Activated CD8-positive, alpha-beta memory T cell treated with anti-CD3 and anti-CD28 coated beads, Interleukin-2, amount 10 ng/mL, durations not matched to agents 7 days and 5 days (primary cell): ENCODE measurements at regions not wholly inside any gene's neighbourhood (a gene's known extent, or its start where the extent isn't known, plus 50 kb on each side); places are given as distances from the start of the nearest gene placed in this dataset.

ENCODE experiments used
- ATAC-seq: fragments of 150-1000 bp; cut with Tn5 transposase; one replicate; pipeline ENCODE4 v1.10.0; 2021; ENCODE audit warnings: moderate library complexity
- CTCF ChIA-PET: fragments of 350-600 bp; sonication (Branson Sonifier 250); formaldehyde crosslinking; loops from one replicate; lab custom pipeline; 2021; ENCODE audit warnings: antibody characterized with exemption; lab: Charles Lee
- DNase-seq: peaks from one replicate; pipeline ENCODE4 v3.0.0-alpha.2; 2020
- H3K27ac Mint-ChIP-seq: one replicate; pipeline ENCODE4 v1.8.0; 2021; ENCODE audit warnings: mild to moderate bottlenecking, mixed read lengths
- H3K27me3 Mint-ChIP-seq: one replicate; pipeline ENCODE4 v1.8.0; 2021; ENCODE audit warnings: mixed read lengths
- H3K36me3 Mint-ChIP-seq: one replicate; pipeline ENCODE4 v1.8.0; 2021; ENCODE audit warnings: mild to moderate bottlenecking, mixed read lengths
- H3K4me1 Mint-ChIP-seq: one replicate; pipeline ENCODE4 v1.8.0; 2021; ENCODE audit warnings: mixed read lengths
- H3K4me3 Mint-ChIP-seq: one replicate; pipeline ENCODE4 v1.8.0; 2021; ENCODE audit warnings: mild to moderate bottlenecking, moderate library complexity, mixed read lengths
- H3K9me3 Mint-ChIP-seq: one replicate; pipeline ENCODE4 v1.8.0; 2022; ENCODE audit warnings: low read depth, mixed read lengths

DNA sequence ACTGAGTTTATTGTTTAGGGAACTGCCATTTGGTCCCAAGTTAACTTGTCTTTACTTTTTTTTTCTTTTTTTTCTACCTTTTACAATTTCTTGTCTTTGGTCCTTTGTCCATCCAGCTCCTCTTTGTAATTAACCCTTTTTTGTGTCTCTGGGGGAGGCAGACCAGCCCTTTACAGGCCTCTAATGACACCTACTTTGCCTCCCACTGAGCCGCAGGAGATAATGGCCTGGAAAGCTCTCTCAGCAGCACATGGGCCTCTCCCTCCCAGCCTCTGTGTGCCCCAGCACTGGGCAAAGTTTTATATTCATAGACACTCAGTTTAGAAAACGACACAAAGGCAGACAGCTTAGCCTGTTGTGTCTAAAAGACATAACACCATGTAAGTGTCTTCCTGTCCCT, 480.4 kb downstream of the SOX6 start:
- no peaks in the 10 kb centered on the region for H3K4me1 Mint-ChIP-seq
- ATAC-seq (no peak), DNase-seq (no peak)
- CTCF ChIA-PET = no interaction called here
- no peaks in the 10 kb centered on the region for H3K36me3 Mint-ChIP-seq
- H3K27ac Mint-ChIP-seq = no peak overlapping the region
- H3K27me3 Mint-ChIP-seq = no peaks in the 10 kb centered on the region
- H3K4me3 Mint-ChIP-seq = no peak overlapping the region
- H3K9me3 Mint-ChIP-seq = no peaks in the 10 kb centered on the region

DNA sequence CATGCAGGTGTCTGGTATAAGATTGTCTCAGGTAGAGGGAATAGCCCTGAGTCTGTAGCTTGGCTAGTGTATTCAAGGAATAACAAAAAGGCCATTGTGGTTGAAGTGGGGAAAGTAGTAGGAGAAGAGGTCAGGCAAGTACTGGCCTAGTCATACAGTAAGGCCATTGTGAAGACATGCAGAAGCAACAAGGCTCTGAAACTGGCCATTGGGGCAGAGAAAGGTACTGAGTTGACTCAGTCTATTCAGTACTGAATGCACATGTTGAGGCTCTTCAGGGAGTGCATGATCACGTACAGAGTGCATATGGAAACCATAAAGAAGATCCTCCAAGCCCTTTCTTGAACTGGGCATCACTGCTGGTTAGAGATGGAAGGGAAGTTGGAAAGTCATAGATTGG, 477.6 kb downstream of the SOX6 start:
- no peaks in the 10 kb centered on the region for H3K4me1 Mint-ChIP-seq
- no peaks in the 10 kb centered on the region for H3K27me3 Mint-ChIP-seq
- CTCF ChIA-PET = no interaction called here
- H3K9me3 Mint-ChIP-seq = no peaks in the 10 kb centered on the region
- ATAC-seq (no peak), DNase-seq (no peak)
- H3K4me3 Mint-ChIP-seq = no peak overlapping the region
- no peak overlapping the region for H3K27ac Mint-ChIP-seq
- no peaks in the 10 kb centered on the region for H3K36me3 Mint-ChIP-seq

DNA sequence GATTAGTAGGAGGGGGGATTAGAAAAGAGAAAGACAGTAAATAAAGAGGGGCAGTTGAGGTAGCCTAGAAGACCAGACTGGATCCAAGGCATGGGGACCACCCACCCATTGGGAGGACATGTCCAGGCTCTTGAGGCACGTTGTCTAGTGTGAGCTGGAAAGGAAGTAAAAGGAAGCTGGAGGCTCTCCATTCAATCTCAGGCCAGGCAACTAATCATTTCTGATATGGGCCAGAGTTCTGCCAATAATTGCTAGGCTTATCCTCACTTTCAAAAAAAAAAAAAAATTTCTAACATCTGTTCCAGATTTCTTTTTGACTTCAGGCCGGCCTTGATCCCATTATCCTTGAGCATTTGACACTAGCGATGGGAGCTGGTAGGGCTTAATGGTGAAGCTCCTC, 476.1 kb downstream of the SOX6 start:
- H3K4me1 Mint-ChIP-seq = no peaks in the 10 kb centered on the region
- no peak overlapping the region for H3K27ac Mint-ChIP-seq
- no peaks in the 10 kb centered on the region for H3K36me3 Mint-ChIP-seq
- CTCF ChIA-PET = no interaction called here
- H3K4me3 Mint-ChIP-seq = no peak overlapping the region
- H3K9me3 Mint-ChIP-seq = no peaks in the 10 kb centered on the region
- no peak for DNase-seq
- no peak for ATAC-seq
- no peaks in the 10 kb centered on the region for H3K27me3 Mint-ChIP-seq

DNA sequence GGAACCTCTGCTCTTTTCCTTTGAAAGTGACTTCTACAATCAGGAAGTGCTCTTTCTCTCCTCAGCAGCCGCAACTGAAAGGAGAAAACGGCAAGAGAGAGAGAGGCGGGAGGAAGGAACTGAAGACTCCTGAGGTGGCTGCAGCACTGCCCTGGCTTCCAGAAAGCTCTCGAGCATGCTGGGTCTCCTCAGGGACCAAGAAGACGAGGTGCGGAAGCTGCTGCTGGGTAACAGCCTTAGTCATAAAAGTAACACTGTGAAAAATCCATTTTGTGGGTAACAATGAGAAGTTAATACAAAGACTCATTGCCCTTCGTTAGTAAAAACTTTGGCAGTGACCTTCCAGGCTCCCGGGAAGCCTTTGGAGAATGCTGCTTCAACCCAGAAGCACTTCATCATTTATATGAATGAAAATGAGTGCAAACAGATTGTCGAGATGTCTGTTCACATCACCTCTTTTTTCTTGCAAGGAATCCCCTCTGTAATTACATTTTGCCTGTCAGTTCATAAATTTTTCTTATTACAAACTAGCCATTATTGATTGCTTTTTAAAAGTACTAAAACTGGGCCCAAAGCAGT, 473.4 kb downstream of the SOX6 start:
- CTCF ChIA-PET = no interaction called here
- ATAC-seq = no peak
- no peaks in the 10 kb centered on the region for H3K36me3 Mint-ChIP-seq
- DNase-seq = no peak
- H3K27ac Mint-ChIP-seq = no peak overlapping the region
- no peaks in the 10 kb centered on the region for H3K4me1 Mint-ChIP-seq
- H3K4me3 Mint-ChIP-seq = no peak overlapping the region
- no peaks in the 10 kb centered on the region for H3K9me3 Mint-ChIP-seq
- no peaks in the 10 kb centered on the region for H3K27me3 Mint-ChIP-seq

DNA sequence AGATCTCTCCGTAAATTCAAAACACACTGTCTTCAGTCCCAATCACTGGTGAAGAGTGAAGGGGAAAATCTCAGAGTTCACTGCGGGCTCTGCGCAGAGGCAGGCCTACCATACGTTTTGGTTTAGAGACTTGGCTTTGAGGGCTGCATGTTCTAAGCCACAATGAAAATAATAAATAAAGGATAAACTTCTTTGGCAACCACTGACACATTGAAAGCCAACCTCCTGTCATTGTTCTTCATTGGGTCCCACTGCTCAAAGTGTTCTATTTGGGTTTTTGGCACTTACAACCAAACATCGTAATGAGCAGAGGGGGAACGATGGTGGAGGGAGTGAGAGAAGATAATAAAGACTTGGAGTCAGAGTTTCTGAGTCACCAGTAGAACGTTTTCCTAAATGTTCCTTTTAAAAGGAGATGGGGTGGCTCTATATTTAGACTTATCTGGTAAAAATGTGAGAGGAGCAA, 472.9 kb downstream of the SOX6 start:
- ATAC-seq (no peak), DNase-seq (no peak)
- no peaks in the 10 kb centered on the region for H3K27me3 Mint-ChIP-seq
- H3K4me3 Mint-ChIP-seq = no peak overlapping the region
- H3K4me1 Mint-ChIP-seq = no peaks in the 10 kb centered on the region
- CTCF ChIA-PET = no interaction called here
- no peak overlapping the region for H3K27ac Mint-ChIP-seq
- H3K9me3 Mint-ChIP-seq = no peaks in the 10 kb centered on the region
- H3K36me3 Mint-ChIP-seq = no peaks in the 10 kb centered on the region

DNA sequence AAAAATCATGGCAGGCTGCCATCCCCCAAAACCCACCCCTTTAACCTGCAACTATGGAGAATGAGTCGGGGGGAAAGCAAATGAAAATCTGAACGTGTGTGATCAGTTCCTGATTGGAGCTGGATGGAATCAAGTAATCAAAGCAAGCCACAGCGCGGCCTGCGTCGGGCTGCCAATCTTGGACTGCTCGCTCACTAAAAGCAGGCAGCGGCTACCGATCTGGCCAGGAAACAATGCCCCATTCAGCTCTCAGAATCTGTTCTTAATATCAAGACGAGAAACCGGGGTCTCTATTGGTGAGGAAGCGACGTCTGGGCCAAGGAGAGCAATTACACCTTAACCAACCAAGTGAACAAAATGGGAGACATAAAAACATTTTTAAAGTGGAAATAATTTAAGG, 472.2 kb downstream of the SOX6 start:
- Mint-ChIP-seq H3K4me3 (no peak overlapping the region), H3K36me3 (no peaks in the 10 kb centered on the region), H3K9me3 (no peaks in the 10 kb centered on the region), H3K27ac (no peak overlapping the region), H3K27me3 (no peaks in the 10 kb centered on the region), H3K4me1 (no peaks in the 10 kb centered on the region)
- ATAC-seq (no peak), DNase-seq (no peak)
- CTCF ChIA-PET = no interaction called here

DNA sequence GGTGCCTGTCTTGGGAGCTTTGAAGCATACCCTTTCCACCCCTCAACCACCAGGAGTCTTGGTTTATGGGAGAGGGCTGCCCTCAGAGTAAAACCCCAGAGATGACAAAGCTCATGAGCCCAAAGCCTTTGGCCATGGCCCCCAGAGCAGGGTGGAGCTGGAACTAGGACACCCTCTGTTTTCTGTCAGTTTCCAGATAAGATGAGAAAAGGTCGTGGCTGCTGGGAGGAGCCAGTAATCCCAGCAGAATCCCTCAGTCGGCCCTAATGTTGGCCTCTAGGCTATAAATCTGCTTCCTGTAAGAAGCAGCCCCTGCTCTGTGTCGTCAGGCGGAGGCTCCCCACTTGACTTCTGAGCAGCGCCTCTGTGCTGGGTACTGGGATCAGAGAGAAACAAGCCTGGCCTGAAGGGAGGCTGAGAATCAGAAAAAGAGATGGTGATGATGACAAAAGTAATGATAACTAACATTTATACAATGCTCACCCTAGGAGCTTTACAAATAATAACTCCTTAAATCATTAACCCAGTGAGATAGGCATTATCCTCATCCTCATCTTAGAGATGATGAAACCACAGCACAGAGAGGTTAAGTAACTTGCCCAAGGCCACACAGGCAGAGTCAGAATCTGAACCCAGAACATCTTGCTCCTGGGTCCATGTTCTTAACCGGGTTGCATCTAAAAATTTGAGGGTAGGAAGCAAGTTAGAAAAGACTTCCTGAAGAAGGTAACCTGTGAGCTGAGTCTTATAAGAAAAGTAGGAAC, 471.4 kb downstream of the SOX6 start:
- no peak overlapping the region for H3K27ac Mint-ChIP-seq
- H3K27me3 Mint-ChIP-seq = no peaks in the 10 kb centered on the region
- no peaks in the 10 kb centered on the region for H3K4me1 Mint-ChIP-seq
- no peak overlapping the region for H3K4me3 Mint-ChIP-seq
- CTCF ChIA-PET = no interaction called here
- no peaks in the 10 kb centered on the region for H3K36me3 Mint-ChIP-seq
- ATAC-seq (no peak), DNase-seq (no peak)
- H3K9me3 Mint-ChIP-seq = no peaks in the 10 kb centered on the region

DNA sequence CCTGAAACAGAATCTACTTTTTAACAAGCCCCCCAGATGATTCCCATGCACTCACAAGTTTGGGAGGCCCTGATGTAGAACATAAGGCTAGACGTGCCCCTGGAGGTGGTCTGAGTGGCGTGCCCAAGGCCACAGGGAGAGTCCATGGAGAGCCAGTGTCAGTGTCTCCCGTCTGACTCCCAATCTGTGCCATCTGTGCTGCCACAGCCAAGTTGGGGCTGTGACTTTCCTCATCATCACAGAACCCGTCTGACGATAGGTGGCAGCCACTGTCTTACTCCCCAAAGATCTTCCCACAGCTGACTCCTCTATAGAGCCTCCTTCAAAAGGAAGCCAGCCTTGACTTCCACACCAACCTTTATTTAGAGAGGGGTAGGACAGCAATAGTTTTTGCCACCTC, 470.5 kb downstream of the SOX6 start:
- no peak overlapping the region for H3K4me3 Mint-ChIP-seq
- CTCF ChIA-PET = no interaction called here
- H3K27me3 Mint-ChIP-seq = no peaks in the 10 kb centered on the region
- H3K36me3 Mint-ChIP-seq = no peaks in the 10 kb centered on the region
- H3K27ac Mint-ChIP-seq = no peak overlapping the region
- no peaks in the 10 kb centered on the region for H3K9me3 Mint-ChIP-seq
- DNase-seq = no peak
- no peak for ATAC-seq
- H3K4me1 Mint-ChIP-seq = no peaks in the 10 kb centered on the region

DNA sequence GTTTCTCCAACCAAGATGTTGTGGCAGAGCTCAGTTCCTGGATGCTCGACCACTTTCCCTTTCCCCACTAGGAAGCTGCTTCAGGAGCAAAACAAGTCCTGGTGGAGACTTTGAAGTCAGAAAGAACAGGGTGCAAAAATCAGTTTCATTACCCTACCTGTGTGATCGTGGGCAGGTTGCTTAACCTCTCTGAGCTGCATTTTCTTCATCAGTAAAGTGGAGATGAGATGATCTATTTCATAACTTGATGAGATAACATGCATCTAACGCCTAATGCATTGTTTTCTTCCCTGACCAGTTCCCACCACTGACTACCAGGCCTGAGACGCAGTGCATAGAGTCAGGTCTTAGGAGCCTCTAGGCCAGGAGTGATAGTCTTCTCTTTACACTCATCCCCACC, 470.0 kb downstream of the SOX6 start:
- CTCF ChIA-PET = no interaction called here
- DNase-seq = no peak
- Mint-ChIP-seq H3K4me3 (no peak overlapping the region), H3K9me3 (no peaks in the 10 kb centered on the region), H3K36me3 (no peaks in the 10 kb centered on the region), H3K27ac (no peak overlapping the region), H3K27me3 (no peaks in the 10 kb centered on the region), H3K4me1 (no peaks in the 10 kb centered on the region)
- ATAC-seq = no peak

DNA sequence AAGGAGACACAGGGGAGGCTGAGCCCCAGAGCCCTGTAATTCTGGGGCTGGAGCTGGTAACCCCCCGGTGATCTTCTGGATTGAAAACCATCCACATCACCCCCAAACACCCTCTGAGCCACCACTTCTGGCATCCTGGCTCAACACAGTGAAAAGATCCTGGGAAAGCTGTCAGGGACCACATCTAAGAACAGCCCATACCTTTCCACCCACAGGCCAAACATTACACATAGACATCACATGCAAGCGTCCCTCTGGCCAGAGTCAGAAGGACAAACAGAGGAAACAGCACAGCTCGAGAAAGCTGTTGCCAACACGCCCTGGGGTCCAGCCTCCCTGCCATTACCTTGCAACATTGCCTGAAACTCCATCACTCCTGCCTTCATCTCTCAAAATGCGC, 469.5 kb downstream of the SOX6 start:
- Mint-ChIP-seq H3K4me1 (no peaks in the 10 kb centered on the region), H3K4me3 (no peak overlapping the region), H3K9me3 (no peaks in the 10 kb centered on the region), H3K27ac (no peak overlapping the region), H3K36me3 (no peaks in the 10 kb centered on the region), H3K27me3 (no peaks in the 10 kb centered on the region)
- no peak for ATAC-seq
- CTCF ChIA-PET = no interaction called here
- no peak for DNase-seq

DNA sequence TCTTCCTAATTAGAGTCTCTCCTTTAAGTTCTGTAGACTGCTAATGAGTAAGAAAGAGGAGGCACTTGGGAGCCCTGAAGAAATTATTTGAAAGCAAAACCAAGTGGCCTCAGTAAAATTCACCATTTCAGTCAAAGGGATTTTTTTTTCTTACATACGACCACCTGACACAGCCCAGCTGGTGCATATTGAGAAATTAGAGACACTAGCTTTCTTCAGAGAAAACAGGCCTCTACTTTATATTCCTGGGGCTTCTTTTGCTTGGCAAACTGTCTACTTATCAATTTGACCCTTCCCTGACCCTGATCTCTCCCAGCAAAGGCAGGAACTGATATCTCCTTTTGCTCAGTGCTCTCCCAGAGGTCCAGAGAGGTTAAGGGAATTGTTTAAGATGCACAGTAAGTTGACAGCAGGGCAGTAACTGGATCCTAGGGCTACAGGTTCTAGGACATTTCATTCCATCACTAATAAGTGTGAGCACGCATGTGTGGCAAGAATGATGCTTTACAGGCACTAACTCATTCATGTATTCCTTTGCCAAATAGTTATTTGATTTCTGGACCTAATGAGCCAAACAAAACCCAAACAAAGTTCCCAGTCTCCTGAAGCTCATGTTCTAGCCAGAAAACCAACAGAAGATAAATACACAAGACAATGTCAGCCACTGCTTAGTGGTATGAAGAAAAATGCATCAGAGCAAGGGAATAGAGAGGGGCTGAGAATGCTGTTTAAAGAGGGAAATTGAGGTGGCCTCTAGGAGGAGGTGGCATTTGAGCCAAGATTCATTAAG, 467.6 kb downstream of the SOX6 start:
- Mint-ChIP-seq H3K27me3 (no peaks in the 10 kb centered on the region), H3K4me1 (no peaks in the 10 kb centered on the region), H3K27ac (no peak overlapping the region), H3K9me3 (no peaks in the 10 kb centered on the region), H3K36me3 (no peaks in the 10 kb centered on the region), H3K4me3 (no peak overlapping the region)
- CTCF ChIA-PET = no interaction called here
- no peak for DNase-seq
- no peak for ATAC-seq

DNA sequence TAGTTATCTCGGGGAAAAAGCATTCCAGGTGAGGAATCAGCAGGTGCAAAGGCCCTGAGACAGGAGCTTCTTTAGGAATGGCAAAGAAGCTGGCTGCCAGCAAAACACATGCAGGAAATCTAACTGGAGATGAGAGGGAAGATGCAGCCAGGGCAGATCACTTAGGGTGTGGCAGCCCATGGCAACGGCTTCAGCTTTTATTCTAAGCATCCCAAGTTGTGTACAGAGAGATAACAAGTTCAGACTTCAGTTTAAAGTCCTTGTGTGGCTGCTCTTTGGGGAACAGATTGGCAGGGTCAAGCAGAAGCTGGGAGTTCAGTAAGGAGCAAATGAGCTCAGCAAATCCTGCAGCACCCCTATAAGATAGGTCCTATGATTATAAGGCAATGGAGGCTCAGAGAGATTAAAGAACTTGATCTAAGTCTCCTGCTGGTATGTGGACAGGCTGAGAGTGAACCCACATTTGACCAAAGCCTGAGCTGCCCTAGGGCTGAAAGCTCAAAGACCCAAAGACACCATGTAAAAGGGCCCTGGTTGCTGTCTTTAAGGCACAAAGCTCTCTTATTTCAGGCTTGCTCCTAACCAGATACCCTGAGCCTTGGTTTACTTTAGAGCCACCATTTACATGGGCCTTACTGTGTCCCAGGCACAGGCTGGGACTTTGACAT, 466.8 kb downstream of the SOX6 start:
- H3K4me1 Mint-ChIP-seq = no peaks in the 10 kb centered on the region
- no peak overlapping the region for H3K27ac Mint-ChIP-seq
- DNase-seq = no peak
- ATAC-seq = no peak
- CTCF ChIA-PET = no interaction called here
- H3K27me3 Mint-ChIP-seq = no peaks in the 10 kb centered on the region
- H3K9me3 Mint-ChIP-seq = no peaks in the 10 kb centered on the region
- H3K4me3 Mint-ChIP-seq = no peak overlapping the region
- no peaks in the 10 kb centered on the region for H3K36me3 Mint-ChIP-seq

DNA sequence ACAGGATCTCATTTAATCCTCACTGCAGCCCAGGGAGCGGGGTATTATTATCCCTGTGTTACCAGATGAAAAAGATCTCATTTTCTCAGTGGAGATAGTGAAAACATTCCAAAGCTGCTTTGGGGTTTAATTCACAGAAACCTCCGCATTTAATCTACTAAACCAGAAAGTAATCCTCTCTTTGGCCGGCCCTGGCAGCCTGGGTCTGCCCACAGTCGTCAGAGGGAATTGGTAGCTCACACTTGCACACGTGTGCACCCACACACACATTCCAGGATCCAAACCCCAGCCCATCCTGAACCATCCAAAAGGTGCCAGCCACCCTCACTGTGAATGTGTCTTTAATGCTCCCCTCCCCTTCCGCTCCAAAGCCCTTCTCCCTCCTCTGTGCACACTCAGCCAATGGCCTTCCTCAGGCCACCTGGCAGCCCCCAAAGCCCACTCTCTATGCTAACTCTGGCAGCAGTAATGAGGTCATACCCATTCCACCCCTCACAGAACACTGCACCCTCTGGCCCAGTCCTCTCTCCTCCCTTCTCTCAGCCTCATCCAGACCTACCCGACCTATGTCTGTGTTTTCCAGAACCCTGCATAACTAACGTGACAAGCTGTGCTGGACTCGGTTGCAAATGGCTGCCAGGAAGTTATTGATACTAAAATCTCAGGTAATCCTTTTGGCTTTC, 466.2 kb downstream of the SOX6 start:
- Mint-ChIP-seq H3K27me3 (no peaks in the 10 kb centered on the region), H3K9me3 (no peaks in the 10 kb centered on the region), H3K36me3 (no peaks in the 10 kb centered on the region), H3K27ac (no peak overlapping the region), H3K4me3 (no peak overlapping the region), H3K4me1 (no peaks in the 10 kb centered on the region)
- ATAC-seq = no peak
- CTCF ChIA-PET = no interaction called here
- no peak for DNase-seq
